Upper lobe of left lung (tissue), 4 donors: ENCODE measurements at regions not wholly inside any gene's neighbourhood (a gene's known extent, or its start where the extent isn't known, plus 50 kb on each side); places are given as distances from the start of the nearest gene placed in this dataset.

Source experiments
- EP300 ChIP-seq, 4 donors: sonication (generic); formaldehyde crosslinking; IDR thresholded peaks; one replicate each; pipeline ENCODE4 v1.5.1; 2017; ENCODE audit warnings: antibody characterized with exemption in 4 of 4, control low read depth in 2 of 4
- POLR2A ChIP-seq, 4 donors: fragments of 450-650 bp; IDR thresholded peaks; one replicate each; pipeline ENCODE4 v1.5.1; 2016 to 2017; ENCODE audit warnings: antibody characterized with exemption in 4 of 4, mild to moderate bottlenecking in 2 of 4
- TF ChIP-seq, protein P1 (sequence below), 6 experiments: fragments of 450-650 bp in 4 of 6; fragments of 200-600 bp in 2 of 6; sonication (generic) in 2 of 6; IDR thresholded peaks; one replicate each; pipeline ENCODE4 v1.5.1; 2016 to 2019; ENCODE audit warnings: antibody characterized with exemption in 6 of 6

GRCh38 chr2:18412980-18413675 is 147.3 kb downstream of the RDH14 start:
- TF ChIP-seq, protein P1, sequence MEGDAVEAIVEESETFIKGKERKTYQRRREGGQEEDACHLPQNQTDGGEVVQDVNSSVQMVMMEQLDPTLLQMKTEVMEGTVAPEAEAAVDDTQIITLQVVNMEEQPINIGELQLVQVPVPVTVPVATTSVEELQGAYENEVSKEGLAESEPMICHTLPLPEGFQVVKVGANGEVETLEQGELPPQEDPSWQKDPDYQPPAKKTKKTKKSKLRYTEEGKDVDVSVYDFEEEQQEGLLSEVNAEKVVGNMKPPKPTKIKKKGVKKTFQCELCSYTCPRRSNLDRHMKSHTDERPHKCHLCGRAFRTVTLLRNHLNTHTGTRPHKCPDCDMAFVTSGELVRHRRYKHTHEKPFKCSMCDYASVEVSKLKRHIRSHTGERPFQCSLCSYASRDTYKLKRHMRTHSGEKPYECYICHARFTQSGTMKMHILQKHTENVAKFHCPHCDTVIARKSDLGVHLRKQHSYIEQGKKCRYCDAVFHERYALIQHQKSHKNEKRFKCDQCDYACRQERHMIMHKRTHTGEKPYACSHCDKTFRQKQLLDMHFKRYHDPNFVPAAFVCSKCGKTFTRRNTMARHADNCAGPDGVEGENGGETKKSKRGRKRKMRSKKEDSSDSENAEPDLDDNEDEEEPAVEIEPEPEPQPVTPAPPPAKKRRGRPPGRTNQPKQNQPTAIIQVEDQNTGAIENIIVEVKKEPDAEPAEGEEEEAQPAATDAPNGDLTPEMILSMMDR (IDR thresholded peaks at IDR 0.05), result no peak
- no peak for TF ChIP-seq POLR2A (IDR thresholded peaks at IDR 0.05)
- no peak for TF ChIP-seq EP300 (IDR thresholded peaks at IDR 0.05)
